Thymus (tissue), 11 donors: ENCODE measurements at regions not wholly inside any gene's neighbourhood (a gene's known extent, or its start where the extent isn't known, plus 50 kb on each side); places are given as distances from the start of the nearest gene placed in this dataset.

ENCODE experiments used
- DNase-seq, 9 donors: peaks; one replicate each; pipeline ENCODE4 v3.0.0-alpha.2; 2013; ENCODE audit warnings: low spot score in 9 of 9, low read depth in 6 of 9, missing footprints in 1 of 9
- H3K27ac ChIP-seq, 2 donors: one replicate each; pipeline ENCODE4 v1.5.1; 2013; ENCODE audit warnings: control low read depth in 1 of 2, low read depth in 1 of 2, low read length in 1 of 2, mild to moderate bottlenecking in 1 of 2, moderate library complexity in 1 of 2
- H3K27me3 ChIP-seq, 2 donors: one replicate each; pipeline ENCODE4 v1.5.1; 2013; ENCODE audit warnings: low read length in 1 of 2; ENCODE audit not compliant: control insufficient read depth in 2 of 2, insufficient read depth in 1 of 2
- H3K36me3 ChIP-seq, 2 donors: one replicate each; pipeline ENCODE4 v1.5.1; 2013; ENCODE audit warnings: low read length in 1 of 2, mild to moderate bottlenecking in 1 of 2, moderate library complexity in 1 of 2; ENCODE audit not compliant: control insufficient read depth in 2 of 2, insufficient read depth in 2 of 2
- H3K4me1 ChIP-seq, 2 donors: one replicate each; pipeline ENCODE4 v1.5.1; 2013; ENCODE audit warnings: low read length in 2 of 2; ENCODE audit not compliant: control insufficient read depth in 2 of 2, insufficient read depth in 2 of 2
- H3K4me3 ChIP-seq, 2 donors: one replicate each; pipeline ENCODE4 v1.5.1; 2013; ENCODE audit warnings: low read length in 2 of 2, control low read depth in 1 of 2, mild to moderate bottlenecking in 1 of 2
- H3K9me3 ChIP-seq, 2 donors: one replicate each; pipeline ENCODE4 v1.5.1; 2013; ENCODE audit warnings: low read length in 1 of 2, mild to moderate bottlenecking in 1 of 2; ENCODE audit not compliant: control insufficient read depth in 2 of 2, insufficient read depth in 1 of 2
- WGBS: extraction: QIAGEN DNeasy Blood & Tissue Kit; methylation state at CpG from one replicate; pipeline ENCODE4 v1.1.7; 2013; 5-methylcytosine and 5-hydroxymethylcytosine counted together
- donor health status: healthy.

GRCh38 chr2:172329774-172330671 lies 97.4 kb upstream of the ITGA6 start:
- no peaks in the 10 kb centered on the region for H3K27me3 ChIP-seq
- H3K4me1 ChIP-seq: peaks cover 19 to 21% of the 10 kb centered on the region in 2 donors
- no peaks in the 10 kb centered on the region for H3K9me3 ChIP-seq
- no peak overlapping the region for H3K4me3 ChIP-seq
- peak in 3 of 9 donors; percentile 13 to 40 (median 35) for DNase-seq
- peak overlapping the region in 1 of 2 donors; percentile 60 for H3K27ac ChIP-seq
- no peaks in the 10 kb centered on the region for H3K36me3 ChIP-seq
- WGBS: 52% methylated on average over 14 of the region's 14 CpGs

GRCh38 chr2:172332507-172332906 lies 94.9 kb upstream of the ITGA6 start:
- no peak for DNase-seq
- no peaks in the 10 kb centered on the region for H3K36me3 ChIP-seq
- H3K27ac ChIP-seq: no peak overlapping the region
- WGBS: 73% methylated on average over 8 of the region's 8 CpGs
- H3K27me3 ChIP-seq: no peaks in the 10 kb centered on the region
- no peak overlapping the region for H3K4me3 ChIP-seq
- no peaks in the 10 kb centered on the region for H3K9me3 ChIP-seq
- H3K4me1 ChIP-seq: peaks cover 19 to 21% of the 10 kb centered on the region in 2 donors

GRCh38 chr2:172333235-172333977 lies 94.0 kb upstream of the ITGA6 start:
- no peak overlapping the region for H3K4me3 ChIP-seq
- DNase-seq: no peak
- no peaks in the 10 kb centered on the region for H3K9me3 ChIP-seq
- H3K27me3 ChIP-seq: no peaks in the 10 kb centered on the region
- no peaks in the 10 kb centered on the region for H3K36me3 ChIP-seq
- H3K27ac ChIP-seq: no peak overlapping the region
- H3K4me1 ChIP-seq: peaks cover 19 to 21% of the 10 kb centered on the region in 2 donors
- WGBS: 95% methylated on average over 5 of the region's 5 CpGs

- no peaks in the 10 kb centered on the region for H3K36me3 ChIP-seq
- 97% methylated on average over 1 of the region's 1 CpG for WGBS
- H3K27ac ChIP-seq: no peak overlapping the region
- H3K4me1 ChIP-seq: peaks cover 19 to 21% of the 10 kb centered on the region in 2 donors
- H3K27me3 ChIP-seq: no peaks in the 10 kb centered on the region
- H3K9me3 ChIP-seq: no peaks in the 10 kb centered on the region
- no peak for DNase-seq
- no peak overlapping the region for H3K4me3 ChIP-seq
These were observed 93.4 kb upstream of the ITGA6 start for GRCh38 chr2:172333978-172334330.

GRCh38 chr2:172334988-172335387 lies 92.4 kb upstream of the ITGA6 start:
- no peak for DNase-seq
- H3K4me1 ChIP-seq: peaks cover 14 to 20% of the 10 kb centered on the region in 2 donors
- no peaks in the 10 kb centered on the region for H3K9me3 ChIP-seq
- WGBS: 96% methylated on average over 4 of the region's 4 CpGs
- no peak overlapping the region for H3K4me3 ChIP-seq
- no peak overlapping the region for H3K27ac ChIP-seq
- H3K36me3 ChIP-seq: no peaks in the 10 kb centered on the region
- no peaks in the 10 kb centered on the region for H3K27me3 ChIP-seq

- Histone ChIP-seq H3K4me1 (peaks cover 9 to 15% of the 10 kb centered on the region in 2 donors), H3K9me3 (no peaks in the 10 kb centered on the region), H3K4me3 (no peak overlapping the region), H3K27ac (no peak overlapping the region), H3K36me3 (no peaks in the 10 kb centered on the region), H3K27me3 (no peaks in the 10 kb centered on the region)
- 61% methylated on average over 4 of the region's 4 CpGs for WGBS
- no peak for DNase-seq
These were observed 91.7 kb upstream of the ITGA6 start for GRCh38 chr2:172335736-172336135.

- Histone ChIP-seq H3K4me1 (peaks cover 7 to 15% of the 10 kb centered on the region in 2 donors), H3K36me3 (no peaks in the 10 kb centered on the region), H3K27ac (no peak overlapping the region), H3K9me3 (no peaks in the 10 kb centered on the region), H3K27me3 (no peaks in the 10 kb centered on the region), H3K4me3 (no peak overlapping the region)
- DNase-seq: no peak
- 48% methylated on average over 2 of the region's 2 CpGs for WGBS
These were observed 90.7 kb upstream of the ITGA6 start for GRCh38 chr2:172336681-172337080.

GRCh38 chr2:172339371-172340010 lies 87.9 kb upstream of the ITGA6 start:
- 29% methylated on average over 6 of the region's 6 CpGs for WGBS
- H3K27ac ChIP-seq: no peak overlapping the region
- H3K36me3 ChIP-seq: no peaks in the 10 kb centered on the region
- H3K4me3 ChIP-seq: no peak overlapping the region
- H3K27me3 ChIP-seq: no peaks in the 10 kb centered on the region
- peak in 2 of 9 donors; percentile 18 to 28 for DNase-seq
- H3K9me3 ChIP-seq: peaks cover 0 to 6% of the 10 kb centered on the region in 2 donors
- peaks cover 2 to 10% of the 10 kb centered on the region in 2 donors for H3K4me1 ChIP-seq

- DNase-seq: no peak
- Histone ChIP-seq H3K4me1 (peaks cover 2 to 10% of the 10 kb centered on the region in 2 donors), H3K9me3 (peaks cover 0 to 8% of the 10 kb centered on the region in 2 donors), H3K4me3 (no peak overlapping the region), H3K36me3 (no peaks in the 10 kb centered on the region), H3K27ac (no peak overlapping the region), H3K27me3 (no peaks in the 10 kb centered on the region)
- 39% methylated on average over 4 of the region's 4 CpGs for WGBS
These were observed 87.0 kb upstream of the ITGA6 start for GRCh38 chr2:172340394-172340793.
